ENCODE measurements at regions not wholly inside any gene's neighbourhood (a gene's known extent, or its start where the extent isn't known, plus 50 kb on each side); places are given as distances from the start of the nearest gene placed in this dataset.

DNA sequence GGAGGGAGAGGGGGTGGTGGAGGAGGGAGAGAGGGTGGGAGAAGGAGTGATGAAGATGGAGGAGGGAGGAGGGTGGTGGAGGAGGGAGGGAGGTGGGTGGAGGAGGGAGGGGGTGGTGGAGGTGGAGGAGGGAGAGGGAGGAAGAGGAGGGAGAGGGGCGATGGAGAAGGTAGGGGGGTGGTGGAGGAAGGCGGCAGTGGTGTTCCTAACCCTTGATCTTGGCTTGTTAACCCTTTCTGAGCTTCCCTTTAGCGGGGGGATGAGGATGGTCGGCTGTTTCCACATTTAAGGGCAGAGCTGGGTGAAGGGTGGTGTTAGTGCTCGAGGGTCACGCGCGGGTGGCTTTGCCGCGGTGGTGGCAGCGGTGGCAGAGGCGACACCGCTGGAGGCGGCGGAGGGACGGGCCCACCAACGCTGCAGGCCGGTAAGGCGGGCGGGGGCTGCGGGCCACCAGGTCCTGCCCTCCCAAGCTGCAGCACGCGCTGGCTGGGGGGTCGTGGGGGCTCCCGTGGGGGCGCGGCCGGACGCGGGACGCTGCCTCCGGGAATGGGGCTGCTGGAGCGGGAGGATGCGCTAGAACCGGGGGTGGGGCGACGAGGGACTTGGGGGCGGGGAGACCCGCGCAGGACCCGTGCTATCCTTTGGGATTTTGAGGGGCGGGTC is 156.3 kb downstream of the PTPN11 start:
- TF ChIP-seq, protein P1, sequence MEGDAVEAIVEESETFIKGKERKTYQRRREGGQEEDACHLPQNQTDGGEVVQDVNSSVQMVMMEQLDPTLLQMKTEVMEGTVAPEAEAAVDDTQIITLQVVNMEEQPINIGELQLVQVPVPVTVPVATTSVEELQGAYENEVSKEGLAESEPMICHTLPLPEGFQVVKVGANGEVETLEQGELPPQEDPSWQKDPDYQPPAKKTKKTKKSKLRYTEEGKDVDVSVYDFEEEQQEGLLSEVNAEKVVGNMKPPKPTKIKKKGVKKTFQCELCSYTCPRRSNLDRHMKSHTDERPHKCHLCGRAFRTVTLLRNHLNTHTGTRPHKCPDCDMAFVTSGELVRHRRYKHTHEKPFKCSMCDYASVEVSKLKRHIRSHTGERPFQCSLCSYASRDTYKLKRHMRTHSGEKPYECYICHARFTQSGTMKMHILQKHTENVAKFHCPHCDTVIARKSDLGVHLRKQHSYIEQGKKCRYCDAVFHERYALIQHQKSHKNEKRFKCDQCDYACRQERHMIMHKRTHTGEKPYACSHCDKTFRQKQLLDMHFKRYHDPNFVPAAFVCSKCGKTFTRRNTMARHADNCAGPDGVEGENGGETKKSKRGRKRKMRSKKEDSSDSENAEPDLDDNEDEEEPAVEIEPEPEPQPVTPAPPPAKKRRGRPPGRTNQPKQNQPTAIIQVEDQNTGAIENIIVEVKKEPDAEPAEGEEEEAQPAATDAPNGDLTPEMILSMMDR (IDR thresholded peaks at IDR 0.05 in 4 of 5, conservative IDR thresholded peaks at IDR 0.05 in 1 of 5) = no peak
- no peak for TF ChIP-seq POLR2A (IDR thresholded peaks at IDR 0.05)
